ENCODE measurements at regions not wholly inside any gene's neighbourhood (a gene's known extent, or its start where the extent isn't known, plus 50 kb on each side); places are given as distances from the start of the nearest gene placed in this dataset.

- Histone ChIP-seq H3K9me3 (peaks cover 12% of the 10 kb centered on the region), H3K36me3 (ENCODE audit: control insufficient read depth in 2 of 2, extremely low read depth in 1 of 2, insufficient read depth in 1 of 2, low read length in 1 of 2) (peaks cover 0 to 32% of the 10 kb centered on the region in 2 donors), H3K27ac (ENCODE audit: low read length) (no peak overlapping the region), H3K4me3 (ENCODE audit: control insufficient read depth in 1 of 2, extremely low read depth in 1 of 2, low read length in 1 of 2) (no peak overlapping the region), H3K27me3 (replicated peaks in 1 of 2; ENCODE audit: control insufficient read depth in 2 of 2, extremely low read depth in 1 of 2, insufficient read depth in 2 of 2, low read length in 1 of 2) (no peaks in the 10 kb centered on the region), H3K4me1 (ENCODE audit: control insufficient read depth in 1 of 2, extremely low read depth in 1 of 2, insufficient read depth in 2 of 2, low read length in 2 of 2) (peaks cover 5 to 9% of the 10 kb centered on the region in 2 experiments)
- Mint-ChIP-seq H3K4me3 (no peak overlapping the region), H3K27me3 (no peaks in the 10 kb centered on the region), H3K4me1 (peaks cover 29 to 44% (median 39%) of the 10 kb centered on the region in 3 donors), H3K9me3 (peaks cover 28 to 31% (median 31%) of the 10 kb centered on the region in 3 donors), H3K27ac (no peak overlapping the region), H3K36me3 (peaks cover 76% of the 10 kb centered on the region)
- DNase-seq: no peak
- WGBS (ENCODE audit: insufficient coverage): 88% methylated on average over 2 of the region's 2 CpGs
- ChIA-PET CTCF (no interaction called here), POLR2A (no interaction called here)
- no peak for ATAC-seq (replicated peaks in 1 of 4)
Measured at GRCh38 chrX:2626750-2627149, 64.3 kb upstream of the CD99 start.

GRCh38 chrX:2620576-2620975 lies 70.5 kb upstream of the CD99 start:
- Mint-ChIP-seq H3K27me3 (no peaks in the 10 kb centered on the region), H3K4me3 (no peak overlapping the region), H3K36me3 (peaks cover 64% of the 10 kb centered on the region), H3K27ac (no peak overlapping the region), H3K9me3 (no peaks in the 10 kb centered on the region), H3K4me1 (peaks cover 0 to 1% (median 0%) of the 10 kb centered on the region in 3 donors)
- DNase-seq (no peak), ATAC-seq (replicated peaks in 1 of 4) (no peak)
- H3K27ac ChIP-seq (ENCODE audit: low read length): no peak overlapping the region
- no peaks in the 10 kb centered on the region for H3K27me3 ChIP-seq (replicated peaks in 1 of 2; ENCODE audit: control insufficient read depth in 2 of 2, extremely low read depth in 1 of 2, insufficient read depth in 2 of 2, low read length in 1 of 2)
- H3K9me3 ChIP-seq: no peaks in the 10 kb centered on the region
- no peak overlapping the region for H3K4me3 ChIP-seq (ENCODE audit: control insufficient read depth in 1 of 2, extremely low read depth in 1 of 2, low read length in 1 of 2)
- ChIA-PET POLR2A (no interaction called here), CTCF (no interaction called here)
- H3K36me3 ChIP-seq (ENCODE audit: control insufficient read depth in 2 of 2, extremely low read depth in 1 of 2, insufficient read depth in 1 of 2, low read length in 1 of 2): peaks cover 5 to 47% of the 10 kb centered on the region in 2 donors
- H3K4me1 ChIP-seq (ENCODE audit: control insufficient read depth in 1 of 2, extremely low read depth in 1 of 2, insufficient read depth in 2 of 2, low read length in 2 of 2): no peaks in the 10 kb centered on the region
- WGBS (ENCODE audit: insufficient coverage): no CpG with 5 or more reads among the region's 3 CpGs

GRCh38 chrX:2618516-2618915 lies 72.6 kb upstream of the CD99 start:
- Mint-ChIP-seq H3K36me3 (peaks cover 72% of the 10 kb centered on the region), H3K27me3 (no peaks in the 10 kb centered on the region), H3K9me3 (no peaks in the 10 kb centered on the region), H3K27ac (no peak overlapping the region), H3K4me3 (no peak overlapping the region), H3K4me1 (peaks cover 6 to 12% (median 7%) of the 10 kb centered on the region in 3 donors)
- CTCF ChIA-PET: no interaction called here
- Histone ChIP-seq H3K27me3 (replicated peaks in 1 of 2; ENCODE audit: control insufficient read depth in 2 of 2, extremely low read depth in 1 of 2, insufficient read depth in 2 of 2, low read length in 1 of 2) (no peaks in the 10 kb centered on the region), H3K27ac (ENCODE audit: low read length) (no peak overlapping the region), H3K9me3 (no peaks in the 10 kb centered on the region), H3K4me1 (ENCODE audit: control insufficient read depth in 1 of 2, extremely low read depth in 1 of 2, insufficient read depth in 2 of 2, low read length in 2 of 2) (no peaks in the 10 kb centered on the region), H3K4me3 (ENCODE audit: control insufficient read depth in 1 of 2, extremely low read depth in 1 of 2, low read length in 1 of 2) (no peak overlapping the region), H3K36me3 (ENCODE audit: control insufficient read depth in 2 of 2, extremely low read depth in 1 of 2, insufficient read depth in 1 of 2, low read length in 1 of 2) (peaks cover 5 to 50% of the 10 kb centered on the region in 2 donors)
- DNase-seq (no peak), ATAC-seq (replicated peaks in 1 of 4) (no peak)
- no CpG with 5 or more reads among the region's 4 CpGs for WGBS (ENCODE audit: insufficient coverage)
- POLR2A ChIA-PET: no interaction called here

- no peak for DNase-seq
- H3K36me3 ChIP-seq (ENCODE audit: control insufficient read depth in 2 of 2, extremely low read depth in 1 of 2, insufficient read depth in 1 of 2, low read length in 1 of 2): peaks cover 5 to 40% of the 10 kb centered on the region in 2 donors
- H3K9me3 ChIP-seq: no peaks in the 10 kb centered on the region
- CTCF ChIA-PET: no interaction called here
- H3K4me3 ChIP-seq (ENCODE audit: control insufficient read depth in 1 of 2, extremely low read depth in 1 of 2, low read length in 1 of 2): no peak overlapping the region
- H3K27me3 Mint-ChIP-seq: no peaks in the 10 kb centered on the region
- no peak overlapping the region for H3K27ac ChIP-seq (ENCODE audit: low read length)
- peaks cover 71% of the 10 kb centered on the region for H3K36me3 Mint-ChIP-seq
- H3K9me3 Mint-ChIP-seq: no peaks in the 10 kb centered on the region
- no peak overlapping the region for H3K4me3 Mint-ChIP-seq
- peaks cover 7 to 14% of the 10 kb centered on the region in 2 experiments for H3K4me1 ChIP-seq (ENCODE audit: control insufficient read depth in 1 of 2, extremely low read depth in 1 of 2, insufficient read depth in 2 of 2, low read length in 2 of 2)
- POLR2A ChIA-PET: no interaction called here
- no peaks in the 10 kb centered on the region for H3K27me3 ChIP-seq (replicated peaks in 1 of 2; ENCODE audit: control insufficient read depth in 2 of 2, extremely low read depth in 1 of 2, insufficient read depth in 2 of 2, low read length in 1 of 2)
- ATAC-seq (replicated peaks in 1 of 4): no peak
- H3K27ac Mint-ChIP-seq: no peak overlapping the region
- no CpG with 5 or more reads among the region's 3 CpGs for WGBS (ENCODE audit: insufficient coverage)
- peaks cover 20 to 29% (median 26%) of the 10 kb centered on the region in 3 donors for H3K4me1 Mint-ChIP-seq
Measured at GRCh38 chrX:2614911-2615310, 76.2 kb upstream of the CD99 start.

GRCh38 chrX:2610246-2611170 lies 80.6 kb upstream of the CD99 start:
- 43% methylated on average over 5 of the region's 10 CpGs for WGBS (ENCODE audit: insufficient coverage)
- Histone ChIP-seq H3K27me3 (replicated peaks in 1 of 2; ENCODE audit: control insufficient read depth in 2 of 2, extremely low read depth in 1 of 2, insufficient read depth in 2 of 2, low read length in 1 of 2) (no peaks in the 10 kb centered on the region), H3K9me3 (no peaks in the 10 kb centered on the region), H3K36me3 (ENCODE audit: control insufficient read depth in 2 of 2, extremely low read depth in 1 of 2, insufficient read depth in 1 of 2, low read length in 1 of 2) (peaks cover 0 to 6% of the 10 kb centered on the region in 2 donors), H3K27ac (ENCODE audit: low read length) (no peak overlapping the region), H3K4me1 (ENCODE audit: control insufficient read depth in 1 of 2, extremely low read depth in 1 of 2, insufficient read depth in 2 of 2, low read length in 2 of 2) (peaks cover 7 to 33% of the 10 kb centered on the region in 2 experiments), H3K4me3 (ENCODE audit: control insufficient read depth in 1 of 2, extremely low read depth in 1 of 2, low read length in 1 of 2) (peak overlapping the region; percentile 81 to 82)
- DNase-seq (no peak), ATAC-seq (replicated peaks in 1 of 4) (no peak)
- Mint-ChIP-seq H3K9me3 (no peaks in the 10 kb centered on the region), H3K4me3 (peak overlapping the region; percentile 84 to 97 (median 90)), H3K36me3 (peaks cover 42% of the 10 kb centered on the region), H3K27me3 (no peaks in the 10 kb centered on the region), H3K4me1 (peaks cover 42 to 58% (median 57%) of the 10 kb centered on the region in 3 donors), H3K27ac (peak overlapping the region; percentile 13 to 29)
- ChIA-PET POLR2A (no interaction called here), CTCF (no interaction called here)

- Histone ChIP-seq H3K27ac (ENCODE audit: low read length) (peak overlapping the region; percentile 3), H3K36me3 (ENCODE audit: control insufficient read depth in 2 of 2, extremely low read depth in 1 of 2, insufficient read depth in 1 of 2, low read length in 1 of 2) (no peaks in the 10 kb centered on the region), H3K4me3 (ENCODE audit: control insufficient read depth in 1 of 2, extremely low read depth in 1 of 2, low read length in 1 of 2) (peak overlapping the region; percentile 81 to 82), H3K9me3 (no peaks in the 10 kb centered on the region), H3K27me3 (replicated peaks in 1 of 2; ENCODE audit: control insufficient read depth in 2 of 2, extremely low read depth in 1 of 2, insufficient read depth in 2 of 2, low read length in 1 of 2) (no peaks in the 10 kb centered on the region), H3K4me1 (ENCODE audit: control insufficient read depth in 1 of 2, extremely low read depth in 1 of 2, insufficient read depth in 2 of 2, low read length in 2 of 2) (peaks cover 7 to 33% of the 10 kb centered on the region in 2 experiments)
- H3K9me3 Mint-ChIP-seq: no peaks in the 10 kb centered on the region
- ChIA-PET CTCF (no interaction called here), POLR2A (no interaction called here)
- DNase-seq (peak in 1 of 35 experiments; percentile 28), ATAC-seq (replicated peaks in 1 of 4) (peak in 3 of 4 experiments; percentile 48 to 53 (median 48))
- H3K36me3 Mint-ChIP-seq: peaks cover 36% of the 10 kb centered on the region
- no peaks in the 10 kb centered on the region for H3K27me3 Mint-ChIP-seq
- H3K4me1 Mint-ChIP-seq: peaks cover 45 to 59% (median 55%) of the 10 kb centered on the region in 3 donors
- H3K4me3 Mint-ChIP-seq: peak overlapping the region; percentile 84 to 97 (median 90)
- H3K27ac Mint-ChIP-seq: peak overlapping the region in 1 of 2 donors; percentile 58
- WGBS (ENCODE audit: insufficient coverage): 1% methylated on average over 35 of the region's 44 CpGs
Measured at GRCh38 chrX:2609431-2610238, 81.5 kb upstream of the CD99 start.

Data from T-cell (primary cell).